WI38 (cell line): ENCODE measurements at regions not wholly inside any gene's neighbourhood (a gene's known extent, or its start where the extent isn't known, plus 50 kb on each side); places are given as distances from the start of the nearest gene placed in this dataset.

Experiments
- H3K4me3 ChIP-seq: 2 replicates; pipeline ENCODE4 v1.5.1; 2011; ENCODE audit warnings: low read depth, mild to moderate bottlenecking, control low read depth, low read length
- TF ChIP-seq, protein P1 (sequence below): IDR thresholded peaks from 2 replicates; pipeline ENCODE4 v1.5.1; 2012; ENCODE audit warnings: low read depth, mild to moderate bottlenecking, control low read depth, low read length

DNA sequence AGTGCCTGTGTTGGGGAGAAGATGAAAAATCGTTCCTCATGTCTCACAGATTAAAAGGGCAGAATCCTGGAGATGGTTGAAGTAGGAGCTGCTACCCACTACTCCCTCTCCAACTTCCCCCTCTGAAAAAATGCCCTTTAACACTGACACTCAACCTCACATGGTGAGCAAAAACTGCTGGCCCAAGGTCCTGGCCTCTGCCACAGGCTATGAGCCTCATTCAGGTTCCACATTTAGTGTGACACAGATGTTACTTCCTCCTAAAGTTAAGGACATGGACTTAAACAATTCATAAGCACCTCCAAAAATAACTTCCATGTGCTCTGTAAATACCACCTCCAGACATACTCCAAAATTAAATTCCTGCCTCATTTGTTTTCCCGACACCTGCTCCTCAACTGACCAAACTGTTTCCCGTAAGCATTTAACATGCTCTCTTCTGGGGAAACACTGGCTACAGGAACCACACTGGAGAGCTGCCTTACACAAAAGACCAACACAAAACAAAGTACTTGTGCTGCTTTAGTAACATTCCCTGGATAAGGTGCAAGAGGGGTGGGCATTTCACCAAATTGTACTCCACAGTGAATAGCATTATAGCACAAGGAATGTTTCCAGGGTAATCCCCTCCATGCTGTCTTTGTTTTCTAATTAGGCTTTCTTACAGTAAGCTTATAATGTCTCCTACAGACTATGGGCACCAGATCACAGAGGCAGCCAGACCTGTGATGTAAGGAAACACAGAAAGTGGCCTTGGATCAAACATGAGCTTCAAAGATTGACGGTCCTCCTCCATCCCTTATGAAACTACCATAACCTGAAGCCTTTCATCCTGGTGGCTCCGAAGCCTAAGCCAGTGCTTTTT is 57.0 kb downstream of the PHLDA1 start:
- TF ChIP-seq, protein P1, sequence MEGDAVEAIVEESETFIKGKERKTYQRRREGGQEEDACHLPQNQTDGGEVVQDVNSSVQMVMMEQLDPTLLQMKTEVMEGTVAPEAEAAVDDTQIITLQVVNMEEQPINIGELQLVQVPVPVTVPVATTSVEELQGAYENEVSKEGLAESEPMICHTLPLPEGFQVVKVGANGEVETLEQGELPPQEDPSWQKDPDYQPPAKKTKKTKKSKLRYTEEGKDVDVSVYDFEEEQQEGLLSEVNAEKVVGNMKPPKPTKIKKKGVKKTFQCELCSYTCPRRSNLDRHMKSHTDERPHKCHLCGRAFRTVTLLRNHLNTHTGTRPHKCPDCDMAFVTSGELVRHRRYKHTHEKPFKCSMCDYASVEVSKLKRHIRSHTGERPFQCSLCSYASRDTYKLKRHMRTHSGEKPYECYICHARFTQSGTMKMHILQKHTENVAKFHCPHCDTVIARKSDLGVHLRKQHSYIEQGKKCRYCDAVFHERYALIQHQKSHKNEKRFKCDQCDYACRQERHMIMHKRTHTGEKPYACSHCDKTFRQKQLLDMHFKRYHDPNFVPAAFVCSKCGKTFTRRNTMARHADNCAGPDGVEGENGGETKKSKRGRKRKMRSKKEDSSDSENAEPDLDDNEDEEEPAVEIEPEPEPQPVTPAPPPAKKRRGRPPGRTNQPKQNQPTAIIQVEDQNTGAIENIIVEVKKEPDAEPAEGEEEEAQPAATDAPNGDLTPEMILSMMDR: no peak
- no peak overlapping the region for H3K4me3 ChIP-seq

DNA sequence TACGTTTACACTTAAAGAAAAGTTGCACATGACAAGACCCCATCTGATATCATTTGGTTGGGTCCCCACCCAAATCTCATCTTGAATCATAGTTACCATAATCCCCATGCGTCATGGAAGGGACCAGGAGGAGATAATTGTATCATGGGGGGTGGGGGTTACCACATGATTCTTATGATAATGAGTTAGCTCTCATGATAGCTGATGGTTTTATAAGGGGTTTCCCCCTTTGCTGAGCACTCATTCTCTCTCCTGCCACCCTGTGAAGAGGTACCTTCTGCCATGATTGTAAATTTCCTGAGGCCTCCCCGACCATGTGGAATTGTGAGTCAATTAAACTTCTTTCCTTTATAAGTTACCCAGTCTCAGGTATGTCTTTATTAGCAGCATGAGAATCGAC is 60.3 kb downstream of the PHLDA1 start:
- TF ChIP-seq, protein P1: no peak
- H3K4me3 ChIP-seq: no peak overlapping the region

DNA sequence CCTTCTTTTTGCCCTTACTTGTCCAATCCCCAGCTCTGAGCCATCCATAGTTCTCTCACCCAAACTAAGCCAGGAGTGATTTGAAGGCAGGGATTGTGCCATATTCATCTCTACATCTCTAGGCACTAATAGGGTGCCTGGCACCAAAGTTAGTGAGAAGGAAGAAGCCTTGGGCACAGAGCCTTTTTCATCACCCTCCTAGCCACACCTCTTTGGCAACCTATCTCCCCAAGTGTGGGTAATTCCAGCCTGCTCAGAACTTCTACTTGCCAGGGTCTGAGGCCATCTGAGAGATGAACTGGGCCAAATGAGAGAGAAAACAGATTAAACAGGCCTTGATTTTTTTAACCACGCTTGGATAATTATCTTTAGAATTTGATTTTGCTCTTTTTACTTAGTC is 61.3 kb downstream of the PHLDA1 start:
- no peak overlapping the region for H3K4me3 ChIP-seq
- TF ChIP-seq, protein P1: no peak

DNA sequence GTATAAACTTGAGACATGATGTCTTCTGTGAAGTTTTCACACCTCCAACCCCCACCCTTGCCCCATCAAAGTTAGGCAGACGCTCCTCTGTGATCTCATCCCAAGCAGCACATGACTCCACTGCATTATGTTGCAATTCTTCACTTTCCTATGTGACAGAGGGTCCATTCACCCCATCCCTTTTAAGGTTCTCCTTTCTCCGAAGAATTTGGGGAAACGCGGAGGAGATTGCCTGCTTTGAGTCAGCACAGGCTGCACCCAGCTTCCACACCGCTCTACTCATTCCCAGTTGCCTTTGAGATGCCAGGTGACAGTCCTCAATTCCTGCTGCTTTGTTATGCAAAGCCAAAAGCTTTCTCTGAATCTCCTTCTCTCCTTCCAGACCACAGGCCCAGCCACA is 61.8 kb downstream of the PHLDA1 start:
- TF ChIP-seq, protein P1: no peak
- no peak overlapping the region for H3K4me3 ChIP-seq

DNA sequence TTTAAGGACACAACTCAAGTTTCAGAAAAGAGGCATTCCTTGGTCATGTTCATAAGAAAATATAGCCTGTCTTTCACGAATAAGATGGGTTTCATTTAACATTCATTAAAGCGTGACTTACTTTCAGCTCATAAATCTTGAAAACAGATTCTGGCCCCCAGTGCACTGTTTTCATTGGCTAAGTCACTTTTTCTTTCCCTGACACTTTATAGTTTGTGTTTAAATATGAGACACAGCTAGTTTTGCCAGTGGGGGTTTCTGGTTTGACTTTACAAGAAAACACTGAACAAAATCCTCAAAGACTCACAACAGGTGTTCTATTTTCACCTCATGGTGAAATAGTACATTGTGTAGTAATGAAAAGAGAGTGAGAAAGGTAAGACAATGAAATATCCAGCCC is 65.9 kb downstream of the PHLDA1 start:
- TF ChIP-seq, protein P1: no peak
- H3K4me3 ChIP-seq: no peak overlapping the region

DNA sequence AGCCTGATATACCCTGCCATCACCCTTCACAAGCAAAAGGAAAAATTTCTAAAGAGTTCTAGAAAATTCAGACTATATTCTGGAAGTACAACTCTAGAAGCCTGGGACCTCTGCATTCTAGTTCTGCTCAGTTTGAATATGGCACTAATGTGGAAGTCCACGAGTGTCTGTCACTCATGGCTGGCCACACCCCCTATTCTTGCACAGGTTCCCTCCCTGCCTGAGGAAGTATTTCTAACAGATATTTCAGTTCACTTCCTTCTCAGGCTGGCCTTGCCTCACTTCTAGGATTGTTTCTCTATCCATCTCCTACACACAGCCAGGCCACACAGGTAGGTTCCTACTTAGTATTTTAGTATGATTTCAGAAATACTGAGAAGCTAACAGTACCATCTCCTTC is 67.4 kb downstream of the PHLDA1 start:
- H3K4me3 ChIP-seq: no peak overlapping the region
- TF ChIP-seq, protein P1: no peak

DNA sequence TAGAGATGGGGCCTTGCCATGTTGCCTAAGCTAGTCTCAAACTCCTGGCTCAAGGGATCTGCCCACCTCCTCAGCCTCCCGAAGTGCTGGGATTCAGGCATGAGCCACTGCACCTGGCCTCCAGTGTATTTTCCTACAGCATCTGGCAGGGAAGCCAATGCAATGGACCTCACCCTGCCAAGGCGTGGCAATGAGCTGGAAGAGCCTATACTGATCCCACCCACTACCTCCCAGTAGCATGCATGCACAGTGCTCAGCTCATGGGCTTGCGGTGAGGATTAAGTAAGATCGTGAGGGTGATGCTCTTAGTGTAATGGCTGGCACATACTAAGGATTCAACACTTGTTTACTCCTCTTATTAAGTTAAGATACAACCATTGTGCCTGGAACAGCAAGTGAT is 69.7 kb downstream of the PHLDA1 start:
- H3K4me3 ChIP-seq: no peak overlapping the region
- TF ChIP-seq, protein P1: no peak
